Globus pallidus (tissue), 1 donor: ENCODE measurements at regions not wholly inside any gene's neighbourhood (a gene's known extent, or its start where the extent isn't known, plus 50 kb on each side); places are given as distances from the start of the nearest gene placed in this dataset.
A peak's percentile ranks its signal among the peaks of the same experiment; 100 is the strongest.
"Not testable (repeated sequence)": the region's sequence is repeated elsewhere in the genome, so short reads cannot be mapped to it uniquely, and the experiment has no call there.

ENCODE experiments used
- DNase-seq: peaks from one replicate; pipeline ENCODE4 v3.0.0-alpha.2; 2015; ENCODE audit warnings: low spot score

DNA sequence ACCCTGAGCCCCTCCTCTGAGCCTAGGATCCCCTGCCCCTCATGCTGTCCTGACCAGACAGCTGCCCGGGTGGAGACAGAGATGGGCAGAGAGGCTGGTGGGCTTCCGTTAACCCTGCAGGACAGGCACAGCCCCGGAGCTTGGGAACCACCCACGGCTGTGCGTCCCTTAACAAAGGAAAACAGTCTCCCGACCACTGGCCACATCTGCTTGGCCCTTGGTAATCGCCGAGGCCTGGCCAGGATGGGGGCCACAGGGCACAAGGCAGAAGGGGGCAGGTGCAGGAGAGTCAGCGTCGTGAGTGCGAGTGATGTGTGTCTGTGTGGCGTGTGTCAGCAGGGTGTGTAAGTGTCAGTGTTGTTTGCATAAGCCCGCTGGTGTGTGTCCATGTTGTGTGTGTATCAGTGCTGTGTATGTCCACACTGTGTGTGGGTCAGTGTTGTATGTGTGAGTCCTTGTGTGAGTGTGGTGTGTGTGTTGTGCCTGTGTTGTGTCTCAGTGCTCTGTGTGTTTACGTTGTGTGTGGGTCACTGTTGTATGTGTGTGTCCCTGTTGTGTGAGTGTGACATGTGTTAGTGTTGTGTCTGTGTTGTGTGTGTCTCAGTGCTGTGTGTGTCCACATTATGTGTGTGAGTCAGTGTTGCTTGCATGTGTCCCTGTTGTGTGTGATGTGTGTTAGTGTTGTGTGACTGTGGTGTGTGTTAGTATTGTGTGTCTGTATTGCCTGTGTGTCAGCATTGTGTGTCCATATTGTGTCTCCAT lies 369.5 kb downstream of the BRD1 start:
- DNase-seq, result no peak

DNA sequence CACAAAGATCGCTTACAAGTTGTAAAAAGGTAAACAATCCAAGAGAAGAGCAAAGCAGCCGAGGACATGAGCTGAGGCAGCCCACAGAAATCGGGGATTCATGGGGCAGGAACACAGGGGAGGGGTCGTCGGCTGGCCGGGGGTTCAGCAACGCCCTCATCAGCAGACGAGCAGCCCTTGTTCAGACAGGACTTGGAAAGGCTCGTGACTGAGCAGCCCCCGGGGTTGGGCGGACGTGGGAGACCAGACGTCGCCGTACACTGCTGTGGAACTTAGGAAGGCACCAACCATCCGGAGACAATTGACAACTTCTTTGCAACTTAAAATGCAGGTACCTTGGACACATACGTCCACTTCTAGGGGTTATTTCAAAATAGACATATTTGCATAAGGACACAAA lies 370.5 kb downstream of the BRD1 start:
- no peak for DNase-seq

DNA sequence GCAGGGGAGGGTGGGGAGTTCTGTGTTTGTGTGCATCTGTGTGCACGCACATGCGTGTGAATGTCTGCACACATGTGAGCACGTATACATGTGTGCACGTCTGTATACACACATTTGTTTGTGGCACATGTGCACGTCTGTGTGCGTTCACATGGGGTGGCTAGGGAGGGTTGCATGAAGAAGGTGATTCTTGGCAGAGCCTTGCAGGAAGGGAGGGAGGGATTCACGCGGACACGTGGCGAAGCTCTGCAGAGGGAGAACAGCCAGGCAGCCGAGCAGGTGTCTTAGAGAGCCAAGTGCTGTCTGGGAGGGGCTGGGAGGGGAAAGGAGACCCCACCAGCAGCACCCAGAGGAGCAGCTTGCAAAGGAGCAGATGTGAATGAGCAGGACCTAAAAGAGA lies 372.1 kb downstream of the BRD1 start:
- DNase-seq, result no peak

DNA sequence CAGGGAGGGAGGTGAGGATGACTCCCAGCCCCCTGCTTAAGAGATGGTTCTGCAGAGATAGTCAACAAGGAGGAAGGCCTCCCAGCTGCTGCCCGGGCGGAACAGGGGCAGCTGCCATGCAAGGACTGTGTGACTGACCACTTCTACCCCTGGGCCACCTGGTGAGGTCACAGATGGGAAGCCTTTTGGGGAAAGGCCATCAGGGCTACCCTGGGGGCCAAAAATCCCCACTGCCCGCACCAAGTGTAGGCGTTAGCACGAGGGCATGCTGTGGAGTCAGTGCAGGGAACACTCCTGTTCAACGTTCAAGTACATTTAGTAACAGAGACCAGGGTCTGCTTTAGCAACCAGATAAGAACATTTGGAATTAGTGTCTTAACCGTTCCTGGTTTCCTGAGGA lies 372.9 kb downstream of the BRD1 start:
- no peak for DNase-seq

DNA sequence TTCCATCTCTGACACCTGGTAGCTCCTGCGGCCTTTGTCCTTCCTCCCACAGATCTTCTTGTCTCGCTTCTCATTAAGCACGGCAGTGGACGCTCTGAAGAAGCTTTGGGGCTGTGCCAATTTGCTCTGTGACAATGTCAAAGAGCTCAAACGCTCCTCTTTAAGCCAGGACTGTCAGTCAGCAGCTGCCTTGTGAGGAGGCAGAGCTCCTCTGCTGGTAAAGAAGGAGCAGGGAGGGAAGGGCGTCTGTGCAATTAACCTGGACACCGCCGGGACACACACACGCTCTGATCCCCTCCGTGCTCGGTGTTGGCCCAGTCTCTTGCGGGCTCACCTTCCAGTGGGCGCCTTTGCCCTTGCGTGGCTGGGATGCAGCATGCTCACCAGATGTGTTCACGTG lies 373.9 kb downstream of the BRD1 start:
- peak; percentile 17 for DNase-seq

DNA sequence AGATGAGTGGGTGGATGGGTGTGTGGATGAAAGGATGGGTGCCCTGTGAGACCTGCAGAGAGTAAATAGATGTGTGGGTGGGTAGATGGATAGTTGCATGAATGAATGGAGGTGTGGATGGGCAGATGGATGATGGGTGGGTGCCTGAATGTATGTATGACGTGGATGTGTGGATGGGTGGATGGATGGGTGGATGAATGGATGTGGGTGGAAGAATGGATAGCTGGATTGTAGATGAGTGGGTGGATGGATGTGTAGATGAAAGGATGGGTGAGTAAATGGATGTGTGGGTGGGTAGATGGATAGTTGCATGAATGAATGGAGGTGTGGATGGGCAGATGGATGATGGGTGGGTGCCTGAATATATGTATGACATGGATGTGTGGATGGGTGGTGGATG lies 374.7 kb downstream of the BRD1 start:
- DNase-seq, result not testable (repeated sequence)

DNA sequence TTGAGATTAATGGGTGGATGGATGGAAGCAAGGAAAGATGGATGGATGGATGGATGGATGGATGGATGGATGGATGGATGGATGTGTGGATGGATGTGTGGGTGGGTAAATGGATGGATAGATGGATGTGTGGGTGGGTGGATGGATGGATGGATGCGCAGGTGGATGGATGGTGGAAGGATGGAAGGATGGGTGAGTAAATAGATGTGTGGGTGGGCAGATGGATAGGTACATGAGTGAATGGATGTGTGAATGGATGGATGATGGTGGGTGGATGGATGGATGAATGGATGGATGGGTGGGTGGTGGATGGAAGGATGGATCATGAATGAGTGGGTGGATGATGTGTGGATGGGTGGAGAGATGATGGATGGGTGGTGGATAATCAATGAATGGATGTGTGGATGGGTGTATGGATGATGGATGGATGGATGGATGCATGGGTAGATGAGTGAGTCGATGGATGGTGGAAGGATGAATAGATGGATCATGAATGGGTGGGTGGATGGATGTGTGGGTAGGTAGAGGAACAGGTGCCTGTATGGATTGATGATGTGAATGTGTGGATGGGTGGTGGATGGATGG lies 375.2 kb downstream of the BRD1 start:
- no peak for DNase-seq

DNA sequence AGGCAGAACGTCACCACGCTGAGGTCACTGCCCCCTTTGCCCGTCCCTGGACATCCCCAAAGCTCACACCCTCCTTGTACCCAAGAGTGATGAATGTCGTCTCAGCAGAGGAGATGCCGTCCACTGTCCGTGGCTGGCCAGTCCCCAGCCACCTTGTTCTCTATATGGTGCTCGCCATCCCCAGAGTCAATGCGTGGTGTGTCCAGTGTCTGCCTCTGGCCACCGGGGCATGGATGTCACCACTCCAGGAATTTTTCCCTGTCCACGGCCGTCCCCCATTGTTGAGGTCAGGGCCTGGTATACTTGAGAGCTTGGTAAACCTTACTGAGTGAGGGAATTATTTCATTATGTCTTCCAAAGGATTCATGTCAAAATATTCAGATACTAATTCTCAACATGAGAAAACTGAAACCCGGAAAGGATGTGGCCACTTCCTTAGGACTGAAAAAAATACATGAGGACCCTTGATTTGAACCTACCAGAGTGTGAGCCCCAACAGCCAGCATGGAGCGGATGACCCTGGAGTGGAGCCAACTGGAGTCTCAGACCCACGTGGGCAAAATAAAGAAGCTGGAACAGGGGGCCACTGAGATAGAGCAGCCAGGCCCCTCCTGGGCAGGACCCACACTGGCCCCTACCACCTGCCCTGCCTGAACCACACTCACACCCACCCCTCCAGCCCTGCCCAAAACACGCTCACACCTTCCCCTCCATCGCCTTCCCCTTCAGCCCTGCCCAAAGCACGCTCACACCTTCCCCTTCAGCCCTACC lies 376.4 kb downstream of the BRD1 start:
- DNase-seq, result no peak

DNA sequence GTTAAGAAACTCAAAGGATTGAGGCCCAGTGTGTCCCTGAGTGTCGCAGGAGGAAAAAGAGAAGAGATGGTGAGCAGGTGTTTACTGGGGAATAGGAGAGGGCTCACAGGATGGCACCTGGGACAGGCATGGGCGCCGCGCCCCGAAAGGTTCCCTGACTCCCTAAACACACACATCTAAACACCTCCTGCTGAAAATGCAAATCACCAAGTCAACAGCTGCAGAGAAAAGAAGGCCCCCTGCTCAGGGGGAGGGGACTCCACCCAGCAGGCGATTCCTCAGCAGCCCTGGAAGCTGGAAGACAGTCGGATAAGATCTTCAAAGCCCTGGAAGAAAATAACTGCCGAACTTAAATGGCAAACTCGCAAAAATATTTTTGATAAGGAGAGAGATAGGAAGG lies 377.2 kb downstream of the BRD1 start:
- DNase-seq, result peak; percentile 11

DNA sequence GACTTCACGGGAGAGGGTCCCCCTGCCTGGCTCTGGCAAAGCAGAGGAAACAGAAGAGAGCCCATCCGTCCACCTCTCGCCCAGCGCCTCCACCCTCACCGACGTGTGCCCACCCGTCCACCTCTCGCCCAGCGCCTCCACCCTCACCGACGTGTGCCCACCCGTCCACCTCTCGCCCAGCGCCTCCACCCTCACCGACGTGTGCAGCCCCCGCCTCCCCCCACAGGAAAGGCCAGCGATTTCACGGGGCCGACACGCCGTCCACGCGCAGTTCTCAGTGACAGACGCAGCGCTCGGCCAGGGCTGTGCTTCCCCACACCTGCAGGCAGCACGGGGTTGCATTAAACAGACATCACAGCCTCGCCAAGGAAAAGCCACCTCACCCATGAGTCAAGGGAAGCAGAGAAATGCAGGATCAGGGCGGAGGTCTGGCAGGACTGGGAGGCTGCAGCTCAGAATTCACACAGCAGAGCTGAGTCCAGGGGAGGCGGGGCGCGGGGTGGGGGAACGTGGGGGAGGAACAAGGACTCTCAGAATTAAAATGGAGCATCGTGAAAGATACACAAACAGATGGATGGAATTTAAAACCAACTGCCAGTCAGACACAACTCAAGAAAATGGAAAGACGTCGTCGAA lies 377.7 kb downstream of the BRD1 start:
- DNase-seq, result peak; percentile 33

DNA sequence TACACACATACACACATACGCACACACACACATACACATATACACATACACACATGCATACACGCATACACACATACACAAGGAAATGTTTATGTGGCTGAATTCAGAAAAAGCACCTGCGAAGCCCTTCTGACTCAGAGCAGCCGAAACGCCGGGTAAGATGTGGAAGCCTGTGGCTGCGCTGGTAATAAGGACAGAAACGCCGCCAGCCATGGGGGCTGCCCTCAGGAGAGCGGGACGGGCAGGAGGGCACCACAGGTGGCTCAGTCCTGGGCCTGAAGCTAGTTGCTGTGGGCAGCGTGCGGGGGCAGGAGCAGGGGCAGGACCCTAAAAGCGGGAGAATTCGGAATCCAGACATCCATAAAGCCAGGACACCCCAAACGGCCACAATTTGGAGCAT lies 378.3 kb downstream of the BRD1 start:
- peak; percentile 12 for DNase-seq

DNA sequence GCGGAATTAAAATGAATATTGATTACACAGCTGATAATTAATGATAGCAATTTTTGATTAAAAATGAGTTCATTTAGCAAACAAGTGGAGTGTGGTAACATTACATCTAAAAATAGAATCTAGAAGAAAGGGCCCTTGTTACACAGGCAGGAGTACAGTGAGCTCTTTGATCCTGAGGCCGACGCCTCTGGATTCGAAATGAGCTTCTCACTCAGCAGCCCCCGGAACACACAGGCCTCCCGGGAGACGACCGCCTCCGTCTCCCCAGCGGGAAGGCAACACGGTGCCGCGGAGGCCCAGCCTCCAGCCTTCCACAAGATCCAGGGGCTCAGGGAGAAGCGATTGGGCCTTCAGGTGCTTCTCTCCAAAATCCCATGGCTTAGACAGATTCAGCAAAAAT lies 379.1 kb downstream of the BRD1 start:
- DNase-seq, result peak; percentile 94

DNA sequence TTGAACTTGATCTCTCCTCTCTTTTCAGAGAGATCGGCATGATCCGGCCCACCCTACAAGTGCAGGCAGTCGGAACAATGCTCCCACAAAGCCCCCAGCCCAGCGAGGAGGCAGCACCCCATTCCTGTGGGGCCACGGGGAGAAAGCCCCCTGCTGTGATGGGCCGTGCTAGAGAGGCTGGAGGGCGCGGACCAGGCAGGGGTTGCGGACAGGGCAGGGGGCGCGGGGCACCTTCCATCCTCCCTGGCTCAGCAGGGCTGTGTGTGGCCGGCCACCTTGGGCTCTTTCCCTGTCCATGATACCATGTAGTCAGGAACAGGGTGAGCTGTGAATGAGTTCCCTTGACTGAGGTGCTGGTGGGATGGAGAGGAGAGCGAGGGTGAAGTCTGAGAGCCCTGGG lies 379.8 kb downstream of the BRD1 start:
- DNase-seq, result no peak

DNA sequence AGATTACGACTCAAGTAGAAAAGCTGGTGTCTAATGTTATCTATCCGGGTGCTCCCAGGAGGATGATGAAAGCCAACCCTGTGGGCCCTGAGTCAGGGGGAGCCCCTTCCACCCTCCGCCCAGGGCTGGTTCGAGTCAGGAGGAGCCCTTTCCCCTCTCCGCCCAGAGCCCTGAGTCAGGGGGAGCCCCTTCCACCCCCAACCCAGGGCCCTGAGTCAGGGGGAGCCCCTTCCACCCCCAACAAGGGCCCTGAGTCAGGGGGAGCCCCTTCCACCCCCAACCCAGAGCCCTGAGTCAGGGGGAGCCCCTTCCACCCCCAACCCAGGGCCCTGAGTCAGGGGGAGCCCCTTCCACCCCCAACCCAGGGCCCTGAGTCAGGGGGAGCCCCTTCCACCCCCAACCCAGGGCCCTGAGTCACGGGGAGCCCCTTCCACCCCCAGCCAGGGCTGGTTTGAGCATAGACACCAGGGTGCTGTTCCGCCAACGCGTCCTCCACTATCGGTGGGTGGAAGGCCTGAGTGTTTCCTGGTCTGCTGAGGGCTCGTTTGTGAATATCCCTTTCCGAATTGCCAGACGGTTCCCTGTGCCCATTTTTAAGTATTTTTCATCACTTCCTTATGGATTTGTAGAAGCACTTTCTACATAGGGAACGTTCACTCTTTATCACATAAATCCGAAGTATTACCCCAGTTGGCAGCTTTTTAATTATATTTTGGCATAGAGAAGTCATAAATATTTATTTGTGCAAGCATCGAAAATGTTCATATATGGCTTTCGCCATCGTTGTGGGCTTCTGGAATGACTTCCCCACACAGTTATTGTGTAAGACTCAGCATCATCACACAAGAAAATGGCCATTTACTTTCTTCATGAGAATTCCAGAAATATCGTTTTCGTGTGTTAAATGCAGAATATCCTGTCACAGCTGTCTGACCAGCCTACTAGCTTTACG lies 380.6 kb downstream of the BRD1 start:
- no peak for DNase-seq

DNA sequence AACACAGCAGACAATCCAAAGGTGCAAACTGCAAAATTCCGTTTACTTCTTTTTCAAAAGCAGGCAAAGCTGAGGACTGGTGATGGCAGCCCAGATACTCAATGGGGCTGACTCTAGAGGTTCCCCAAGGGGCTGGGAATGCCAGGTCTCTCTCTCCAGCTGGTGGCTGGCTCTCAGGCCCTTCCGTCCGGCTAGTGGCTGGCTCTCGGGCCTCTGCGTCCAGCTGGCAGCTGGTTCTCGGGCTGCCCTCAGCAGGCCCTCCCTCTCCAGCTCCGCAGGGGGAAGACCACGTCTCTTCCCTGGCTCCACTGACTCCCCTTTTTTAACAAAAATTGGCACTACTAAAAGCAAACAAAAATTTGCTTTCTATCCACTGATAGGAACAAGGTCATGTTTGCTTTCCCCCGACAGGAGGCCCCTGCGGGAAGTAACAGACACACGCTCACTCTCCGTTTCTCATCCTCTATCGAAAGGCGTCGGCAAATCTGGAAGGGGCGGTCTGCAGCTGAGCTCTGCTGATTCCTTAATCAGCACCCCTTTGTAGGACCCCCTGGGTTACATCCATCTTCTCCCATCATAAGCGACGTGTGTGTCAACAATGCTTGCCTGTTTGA lies 381.4 kb downstream of the BRD1 start:
- no peak for DNase-seq

DNA sequence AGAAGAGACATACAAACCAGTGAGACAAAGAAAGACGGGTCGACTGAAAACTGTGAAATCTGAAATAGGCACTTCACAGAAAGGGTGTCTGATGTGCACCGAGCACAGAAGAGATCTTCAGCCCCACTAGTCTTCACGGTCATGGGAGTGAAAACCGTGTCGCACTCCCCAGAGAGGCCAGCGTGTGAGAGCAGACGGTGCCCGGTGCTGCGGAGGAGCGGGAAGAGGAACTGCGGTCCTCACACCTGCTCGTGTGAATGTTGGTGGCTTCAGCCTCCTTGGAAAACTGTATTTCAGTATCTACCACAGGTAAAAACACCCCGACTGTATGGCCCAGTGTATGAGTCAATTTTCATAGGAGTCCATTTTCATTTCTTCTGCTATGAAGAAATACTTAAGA lies 382.9 kb downstream of the BRD1 start:
- no peak for DNase-seq

DNA sequence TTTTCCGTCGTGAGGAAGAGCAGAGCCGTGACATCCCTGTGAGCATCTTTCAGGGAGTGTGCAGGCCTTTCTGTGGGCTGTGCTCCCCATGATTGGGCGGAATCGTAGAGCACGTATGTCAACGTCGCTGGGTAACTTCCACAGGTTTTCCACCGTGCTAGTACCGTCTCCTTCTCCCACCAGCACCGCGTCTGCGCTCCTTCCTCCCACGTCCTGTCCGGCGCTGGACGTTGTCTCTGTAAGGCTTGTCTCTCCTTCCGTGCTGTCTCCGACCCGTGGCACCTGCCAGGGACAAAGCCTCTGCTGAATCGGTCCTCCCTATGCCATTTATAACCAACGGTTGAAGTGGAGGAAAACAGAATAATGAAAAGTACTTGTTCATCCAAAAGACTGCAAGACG lies 386.7 kb downstream of the BRD1 start:
- DNase-seq, result no peak

DNA sequence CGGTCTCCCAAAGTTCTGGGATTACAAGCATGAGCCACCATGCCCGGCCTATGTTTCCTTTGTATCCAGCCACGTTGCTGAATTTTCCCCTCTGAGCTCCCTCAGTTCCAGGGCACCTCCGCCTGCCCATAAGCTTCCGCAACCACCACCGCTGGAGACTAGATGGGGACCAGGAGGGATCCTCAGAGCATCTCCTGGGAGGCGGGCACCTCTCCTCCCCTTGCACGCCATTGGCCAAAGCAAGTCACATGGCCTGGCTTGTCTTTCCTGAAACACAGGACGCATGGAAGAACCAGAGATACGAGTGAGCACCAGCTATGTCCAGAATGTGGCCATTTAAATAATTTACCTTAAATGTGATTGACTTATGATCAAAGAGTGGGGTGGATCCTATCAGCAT lies 388.3 kb downstream of the BRD1 start:
- no peak for DNase-seq

DNA sequence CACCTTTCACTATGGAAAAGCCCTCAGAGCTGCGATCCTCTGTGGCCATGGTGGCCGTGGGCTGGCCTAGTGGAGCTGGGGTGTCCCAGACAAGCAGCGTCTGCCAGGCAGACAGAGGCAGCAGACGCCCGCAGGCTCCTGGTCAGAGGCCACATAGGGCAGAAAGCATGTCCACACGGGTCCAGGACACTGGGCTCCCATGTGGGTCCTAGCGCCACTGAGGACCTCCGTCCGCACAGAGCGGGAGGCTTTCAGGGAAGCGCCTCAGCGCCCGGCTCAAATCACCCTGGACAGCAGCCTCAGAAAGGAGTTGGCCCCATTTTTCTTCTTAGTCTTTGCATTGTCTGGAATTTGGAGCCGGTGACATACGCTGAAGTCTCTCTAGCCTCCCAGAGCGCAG lies 389.7 kb downstream of the BRD1 start:
- no peak for DNase-seq

DNA sequence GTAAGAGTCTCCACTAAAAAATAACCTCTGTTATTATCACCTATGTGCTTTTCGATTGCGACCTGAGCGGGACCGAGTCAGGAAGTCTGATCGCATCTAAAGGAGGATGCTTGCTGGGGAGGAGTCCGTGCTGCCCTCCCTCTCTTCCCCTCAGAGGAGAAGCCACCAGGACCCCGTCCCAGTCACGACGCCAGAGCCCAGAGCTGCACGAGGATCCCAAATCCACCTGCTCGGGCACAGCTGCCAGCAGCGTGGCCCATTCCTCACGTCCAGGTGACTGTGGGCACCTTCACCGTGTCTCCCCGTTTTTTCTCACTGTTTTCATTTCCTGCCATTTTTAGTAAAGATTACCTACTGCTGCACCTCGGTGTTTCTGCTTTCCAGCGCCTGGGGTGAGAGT lies 390.3 kb downstream of the BRD1 start:
- DNase-seq, result no peak

DNA sequence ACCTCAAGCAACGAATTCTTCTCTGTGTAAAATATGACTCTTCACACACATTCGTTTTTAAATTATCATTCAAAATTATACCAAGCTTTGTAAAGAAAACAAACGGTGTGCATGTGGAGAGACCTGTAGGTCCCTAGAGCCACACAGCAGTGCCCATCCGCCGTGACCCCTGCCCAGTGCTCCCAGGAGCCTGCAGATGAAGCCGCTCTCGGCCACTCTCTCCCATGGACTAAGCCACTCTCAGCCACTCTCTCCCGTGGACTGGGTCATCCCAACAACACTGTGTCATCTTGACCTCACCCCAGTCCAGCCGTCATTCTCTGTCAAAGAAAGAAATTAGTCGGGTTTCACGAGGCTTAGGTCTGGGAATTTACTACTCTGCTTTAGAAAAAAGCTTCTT lies 391.6 kb downstream of the BRD1 start:
- DNase-seq, result no peak
